Osteocyte (in vitro differentiated cells): ENCODE measurements at regions not wholly inside any gene's neighbourhood (a gene's known extent, or its start where the extent isn't known, plus 50 kb on each side); places are given as distances from the start of the nearest gene placed in this dataset.

ENCODE experiments used
- DNase-seq: peaks from one replicate; pipeline ENCODE4 v3.0.0; 2021; ENCODE audit warnings: mixed read lengths; ENCODE audit not compliant: unreplicated experiment; ENCODE audit errors: extremely low spot score
- H3K27ac Mint-ChIP-seq: one replicate; pipeline ENCODE4 v1.8.0; 2021; ENCODE audit warnings: mild to moderate bottlenecking, mixed read lengths; ENCODE audit not compliant: unreplicated experiment
- H3K27me3 Mint-ChIP-seq: one replicate; pipeline ENCODE4 v1.8.0; 2021; ENCODE audit warnings: mixed read lengths; ENCODE audit not compliant: unreplicated experiment
- H3K36me3 Mint-ChIP-seq: one replicate; pipeline ENCODE4 v1.8.0; 2021; ENCODE audit warnings: mixed read lengths; ENCODE audit not compliant: unreplicated experiment
- H3K4me1 Mint-ChIP-seq: one replicate; pipeline ENCODE4 v1.8.0; 2021; ENCODE audit warnings: mixed read lengths; ENCODE audit not compliant: unreplicated experiment
- H3K4me3 Mint-ChIP-seq: one replicate; pipeline ENCODE4 v1.8.0; 2021; ENCODE audit warnings: mild to moderate bottlenecking, moderate library complexity, mixed read lengths; ENCODE audit not compliant: unreplicated experiment
- H3K9me3 Mint-ChIP-seq: one replicate; pipeline ENCODE4 v1.8.0; 2021; ENCODE audit warnings: mixed read lengths; ENCODE audit not compliant: unreplicated experiment
- CTCF ChIP-seq: fragments of 200-600 bp; sonication (generic); IDR thresholded peaks from 2 replicates; pipeline ENCODE4 v1.5.0; 2021; ENCODE audit warnings: antibody characterized with exemption, mild to moderate bottlenecking, moderate library complexity

GRCh38 chr12:87923361-87923760 is 105.8 kb downstream of the C12orf50 start:
- TF ChIP-seq CTCF = no peak
- no peak for DNase-seq
- H3K27ac Mint-ChIP-seq = peak overlapping the region; percentile 50
- no peaks in the 10 kb centered on the region for H3K27me3 Mint-ChIP-seq
- H3K9me3 Mint-ChIP-seq = no peaks in the 10 kb centered on the region
- no peak overlapping the region for H3K4me3 Mint-ChIP-seq
- peaks cover 2% of the 10 kb centered on the region for H3K36me3 Mint-ChIP-seq
- peaks cover 32% of the 10 kb centered on the region for H3K4me1 Mint-ChIP-seq

- no peak for TF ChIP-seq CTCF
- peaks cover 2% of the 10 kb centered on the region for H3K36me3 Mint-ChIP-seq
- peaks cover 32% of the 10 kb centered on the region for H3K4me1 Mint-ChIP-seq
- H3K9me3 Mint-ChIP-seq = no peaks in the 10 kb centered on the region
- no peak for DNase-seq
- H3K4me3 Mint-ChIP-seq = no peak overlapping the region
- no peaks in the 10 kb centered on the region for H3K27me3 Mint-ChIP-seq
- H3K27ac Mint-ChIP-seq = peak overlapping the region; percentile 9
These were observed 106.5 kb downstream of the C12orf50 start for GRCh38 chr12:87922736-87923135.

GRCh38 chr12:87921621-87922020 is 107.6 kb downstream of the C12orf50 start:
- peaks cover 32% of the 10 kb centered on the region for H3K4me1 Mint-ChIP-seq
- H3K36me3 Mint-ChIP-seq = peaks cover 2% of the 10 kb centered on the region
- TF ChIP-seq CTCF = no peak
- no peaks in the 10 kb centered on the region for H3K27me3 Mint-ChIP-seq
- no peak overlapping the region for H3K4me3 Mint-ChIP-seq
- no peak for DNase-seq
- no peak overlapping the region for H3K27ac Mint-ChIP-seq
- H3K9me3 Mint-ChIP-seq = no peaks in the 10 kb centered on the region

GRCh38 chr12:87920139-87920538 is 109.1 kb downstream of the C12orf50 start:
- no peak overlapping the region for H3K4me3 Mint-ChIP-seq
- TF ChIP-seq CTCF = no peak
- H3K9me3 Mint-ChIP-seq = no peaks in the 10 kb centered on the region
- H3K36me3 Mint-ChIP-seq = no peaks in the 10 kb centered on the region
- no peak for DNase-seq
- no peaks in the 10 kb centered on the region for H3K27me3 Mint-ChIP-seq
- H3K27ac Mint-ChIP-seq = no peak overlapping the region
- H3K4me1 Mint-ChIP-seq = peaks cover 29% of the 10 kb centered on the region

GRCh38 chr12:87901457-87901856 is 127.7 kb downstream of the C12orf50 start:
- no peaks in the 10 kb centered on the region for H3K9me3 Mint-ChIP-seq
- H3K4me1 Mint-ChIP-seq = no peaks in the 10 kb centered on the region
- no peak for DNase-seq
- TF ChIP-seq CTCF = no peak
- no peaks in the 10 kb centered on the region for H3K27me3 Mint-ChIP-seq
- H3K27ac Mint-ChIP-seq = no peak overlapping the region
- no peaks in the 10 kb centered on the region for H3K36me3 Mint-ChIP-seq
- no peak overlapping the region for H3K4me3 Mint-ChIP-seq
